ENCODE measurements at regions not wholly inside any gene's neighbourhood (a gene's known extent, or its start where the extent isn't known, plus 50 kb on each side); places are given as distances from the start of the nearest gene placed in this dataset.

GRCh38 chr5:136619556-136619955 is 254.2 kb upstream of the TRPC7 start:
- TF ChIP-seq POLR2AphosphoS5 (IDR thresholded peaks at IDR 0.05; ENCODE audit: borderline replicate concordance, low read depth, low read length), result no peak
- no peak for TF ChIP-seq EZH2 (IDR thresholded peaks at IDR 0.05)
- TF ChIP-seq FOXP2 (optimal IDR thresholded peaks at IDR 0.05; ENCODE audit: control extremely low read depth, extremely low read length, insufficient read depth), result no peak
- Histone ChIP-seq H3K36me3 (ENCODE audit: insufficient read depth, low read length) (no peaks in the 10 kb centered on the region), H3K9ac (ENCODE audit: insufficient read length) (no peak overlapping the region), H3K27ac (no peak overlapping the region), H3K9me3 (ENCODE audit: low read depth, low read length) (no peaks in the 10 kb centered on the region), H3K4me3 (no peak overlapping the region)
- no peak for DNase-seq (ENCODE audit: low read depth, low spot score)

GRCh38 chr5:136615251-136616119 is 250.1 kb upstream of the TRPC7 start:
- no peak for DNase-seq (ENCODE audit: low read depth, low spot score)

GRCh38 chr5:136613230-136613629 is 247.9 kb upstream of the TRPC7 start:
- no peak for DNase-seq (ENCODE audit: low read depth, low spot score)
- no peak overlapping the region for H3K9ac ChIP-seq (ENCODE audit: insufficient read length)

More at GRCh38 chr5:136615251-136616119, 250.1 kb upstream of the TRPC7 start:
- H3K27ac ChIP-seq, result no peak overlapping the region
- no peaks in the 10 kb centered on the region for H3K36me3 ChIP-seq (ENCODE audit: insufficient read depth, low read length)
- H3K4me3 ChIP-seq, result no peak overlapping the region
- no peak overlapping the region for H3K9ac ChIP-seq (ENCODE audit: insufficient read length)
- no peaks in the 10 kb centered on the region for H3K9me3 ChIP-seq (ENCODE audit: low read depth, low read length)
- TF ChIP-seq FOXP2 (optimal IDR thresholded peaks at IDR 0.05; ENCODE audit: control extremely low read depth, extremely low read length, insufficient read depth) (no peak), POLR2AphosphoS5 (IDR thresholded peaks at IDR 0.05; ENCODE audit: borderline replicate concordance, low read depth, low read length) (no peak), EZH2 (IDR thresholded peaks at IDR 0.05) (no peak)

GRCh38 chr5:136605638-136606037 is 240.3 kb upstream of the TRPC7 start:
- Histone ChIP-seq H3K4me3 (no peak overlapping the region), H3K36me3 (ENCODE audit: insufficient read depth, low read length) (no peaks in the 10 kb centered on the region)
- TF ChIP-seq FOXP2 (optimal IDR thresholded peaks at IDR 0.05; ENCODE audit: control extremely low read depth, extremely low read length, insufficient read depth) (no peak), EZH2 (IDR thresholded peaks at IDR 0.05) (no peak), POLR2AphosphoS5 (IDR thresholded peaks at IDR 0.05; ENCODE audit: borderline replicate concordance, low read depth, low read length) (no peak)

More at GRCh38 chr5:136613230-136613629, 247.9 kb upstream of the TRPC7 start:
- no peaks in the 10 kb centered on the region for H3K9me3 ChIP-seq (ENCODE audit: low read depth, low read length)
- no peak overlapping the region for H3K4me3 ChIP-seq
- no peak overlapping the region for H3K27ac ChIP-seq
- TF ChIP-seq POLR2AphosphoS5 (IDR thresholded peaks at IDR 0.05; ENCODE audit: borderline replicate concordance, low read depth, low read length) (no peak), FOXP2 (optimal IDR thresholded peaks at IDR 0.05; ENCODE audit: control extremely low read depth, extremely low read length, insufficient read depth) (no peak), EZH2 (IDR thresholded peaks at IDR 0.05) (no peak)
- no peaks in the 10 kb centered on the region for H3K36me3 ChIP-seq (ENCODE audit: insufficient read depth, low read length)

GRCh38 chr5:136600306-136600705 is 235.0 kb upstream of the TRPC7 start:
- Histone ChIP-seq H3K9me3 (ENCODE audit: low read depth, low read length) (no peaks in the 10 kb centered on the region), H3K4me3 (no peak overlapping the region), H3K27ac (no peak overlapping the region), H3K36me3 (ENCODE audit: insufficient read depth, low read length) (no peaks in the 10 kb centered on the region), H3K9ac (ENCODE audit: insufficient read length) (no peak overlapping the region)
- no peak for DNase-seq (ENCODE audit: low read depth, low spot score)
- TF ChIP-seq POLR2AphosphoS5 (IDR thresholded peaks at IDR 0.05; ENCODE audit: borderline replicate concordance, low read depth, low read length) (no peak), FOXP2 (optimal IDR thresholded peaks at IDR 0.05; ENCODE audit: control extremely low read depth, extremely low read length, insufficient read depth) (no peak), EZH2 (IDR thresholded peaks at IDR 0.05) (no peak)

More at GRCh38 chr5:136605638-136606037, 240.3 kb upstream of the TRPC7 start:
- Histone ChIP-seq H3K9ac (ENCODE audit: insufficient read length) (no peak overlapping the region), H3K9me3 (ENCODE audit: low read depth, low read length) (no peaks in the 10 kb centered on the region), H3K27ac (no peak overlapping the region)
- DNase-seq (ENCODE audit: low read depth, low spot score), result no peak

- no peak for DNase-seq (ENCODE audit: low read depth, low spot score)
- H3K9me3 ChIP-seq (ENCODE audit: low read depth, low read length), result no peaks in the 10 kb centered on the region
- TF ChIP-seq EZH2 (IDR thresholded peaks at IDR 0.05) (no peak), POLR2AphosphoS5 (IDR thresholded peaks at IDR 0.05; ENCODE audit: borderline replicate concordance, low read depth, low read length) (no peak), FOXP2 (optimal IDR thresholded peaks at IDR 0.05; ENCODE audit: control extremely low read depth, extremely low read length, insufficient read depth) (no peak)
- no peak overlapping the region for H3K4me3 ChIP-seq
- no peak overlapping the region for H3K9ac ChIP-seq (ENCODE audit: insufficient read length)
- H3K36me3 ChIP-seq (ENCODE audit: insufficient read depth, low read length), result no peaks in the 10 kb centered on the region
- H3K27ac ChIP-seq, result no peak overlapping the region
Measured at GRCh38 chr5:136598802-136599404, 233.6 kb upstream of the TRPC7 start.

- H3K36me3 ChIP-seq (ENCODE audit: insufficient read depth, low read length), result no peaks in the 10 kb centered on the region
- H3K9me3 ChIP-seq (ENCODE audit: low read depth, low read length), result no peaks in the 10 kb centered on the region
- TF ChIP-seq POLR2AphosphoS5 (IDR thresholded peaks at IDR 0.05; ENCODE audit: borderline replicate concordance, low read depth, low read length), result no peak
- TF ChIP-seq EZH2 (IDR thresholded peaks at IDR 0.05), result no peak
- no peak for TF ChIP-seq FOXP2 (optimal IDR thresholded peaks at IDR 0.05; ENCODE audit: control extremely low read depth, extremely low read length, insufficient read depth)
- no peak overlapping the region for H3K9ac ChIP-seq (ENCODE audit: insufficient read length)
- H3K27ac ChIP-seq, result no peak overlapping the region
- H3K4me3 ChIP-seq, result no peak overlapping the region
- no peak for DNase-seq (ENCODE audit: low read depth, low spot score)
Measured at GRCh38 chr5:136594416-136594815, 229.1 kb upstream of the TRPC7 start.

GRCh38 chr5:136590581-136590980 is 225.2 kb upstream of the TRPC7 start:
- H3K9ac ChIP-seq (ENCODE audit: insufficient read length), result no peak overlapping the region
- TF ChIP-seq FOXP2 (optimal IDR thresholded peaks at IDR 0.05; ENCODE audit: control extremely low read depth, extremely low read length, insufficient read depth), result no peak
- no peak for TF ChIP-seq EZH2 (IDR thresholded peaks at IDR 0.05)
- TF ChIP-seq POLR2AphosphoS5 (IDR thresholded peaks at IDR 0.05; ENCODE audit: borderline replicate concordance, low read depth, low read length), result no peak
- DNase-seq (ENCODE audit: low read depth, low spot score), result no peak
- no peaks in the 10 kb centered on the region for H3K36me3 ChIP-seq (ENCODE audit: insufficient read depth, low read length)
- H3K27ac ChIP-seq, result no peak overlapping the region
- no peak overlapping the region for H3K4me3 ChIP-seq
- no peaks in the 10 kb centered on the region for H3K9me3 ChIP-seq (ENCODE audit: low read depth, low read length)

Measured in SK-N-MC (cell line).